Progenitor cell of endocrine pancreas (in vitro differentiated cells): ENCODE measurements at regions not wholly inside any gene's neighbourhood (a gene's known extent, or its start where the extent isn't known, plus 50 kb on each side); places are given as distances from the start of the nearest gene placed in this dataset.

Source experiments
- DNase-seq: peaks from one replicate; pipeline ENCODE4 v3.0.0; 2021; ENCODE audit warnings: low spot score; ENCODE audit not compliant: unreplicated experiment
- H3K27ac Mint-ChIP-seq: 2 replicates; pipeline ENCODE4 v1.8.0; 2021; ENCODE audit warnings: mild to moderate bottlenecking, moderate library complexity, mixed read lengths
- H3K27me3 Mint-ChIP-seq: 2 replicates; pipeline ENCODE4 v1.8.0; 2021; ENCODE audit warnings: mixed read lengths
- H3K36me3 Mint-ChIP-seq: 2 replicates; pipeline ENCODE4 v1.8.0; 2022; ENCODE audit warnings: mixed read lengths; ENCODE audit not compliant: insufficient read depth
- H3K4me1 Mint-ChIP-seq: 2 replicates; pipeline ENCODE4 v1.8.0; 2021; ENCODE audit warnings: low read depth, mixed read lengths
- H3K4me3 Mint-ChIP-seq: 2 replicates; pipeline ENCODE4 v1.8.0; 2021; ENCODE audit warnings: low read depth, mild to moderate bottlenecking, moderate library complexity, mixed read lengths
- H3K9me3 Mint-ChIP-seq: 2 replicates; pipeline ENCODE4 v1.8.0; 2021; ENCODE audit warnings: low read depth, mixed read lengths
- CTCF ChIP-seq: fragments of 200-600 bp; sonication (generic); IDR thresholded peaks from one replicate; pipeline ENCODE4 v1.5.0; 2021; ENCODE audit warnings: antibody characterized with exemption, mild to moderate bottlenecking; ENCODE audit not compliant: unreplicated experiment

DNA sequence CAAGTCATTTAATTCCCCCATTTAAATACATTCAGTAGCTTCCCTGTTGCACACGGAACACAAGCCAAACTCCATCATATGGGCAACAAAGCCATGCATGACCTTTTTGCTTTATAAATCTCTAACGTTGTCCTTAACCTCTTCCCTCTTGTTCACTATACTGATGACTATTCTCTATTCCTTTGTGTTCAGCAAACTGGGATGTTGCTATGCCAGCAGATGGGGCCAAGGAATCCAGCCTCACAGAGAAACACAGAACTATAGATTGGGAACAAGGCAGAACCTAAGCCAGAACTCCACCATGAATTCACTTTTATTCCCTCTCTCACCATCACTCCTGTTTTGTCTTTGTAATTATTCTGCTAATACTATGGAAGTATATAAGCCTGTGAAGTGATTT is 398.4 kb downstream of the TUSC7 start:
- no peaks in the 10 kb centered on the region for H3K36me3 Mint-ChIP-seq
- no peak overlapping the region for H3K4me3 Mint-ChIP-seq
- no peak overlapping the region for H3K27ac Mint-ChIP-seq
- H3K4me1 Mint-ChIP-seq: peaks cover 1% of the 10 kb centered on the region
- peaks cover 4% of the 10 kb centered on the region for H3K9me3 Mint-ChIP-seq
- no peak for DNase-seq
- H3K27me3 Mint-ChIP-seq: no peaks in the 10 kb centered on the region
- no peak for TF ChIP-seq CTCF

GRCh38 chr3:117109178-117109577 is 399.6 kb downstream of the TUSC7 start:
- Mint-ChIP-seq H3K36me3 (no peaks in the 10 kb centered on the region), H3K4me1 (peaks cover 1% of the 10 kb centered on the region), H3K27me3 (no peaks in the 10 kb centered on the region), H3K9me3 (no peaks in the 10 kb centered on the region), H3K4me3 (no peak overlapping the region), H3K27ac (no peak overlapping the region)
- no peak for TF ChIP-seq CTCF
- DNase-seq: no peak

DNA sequence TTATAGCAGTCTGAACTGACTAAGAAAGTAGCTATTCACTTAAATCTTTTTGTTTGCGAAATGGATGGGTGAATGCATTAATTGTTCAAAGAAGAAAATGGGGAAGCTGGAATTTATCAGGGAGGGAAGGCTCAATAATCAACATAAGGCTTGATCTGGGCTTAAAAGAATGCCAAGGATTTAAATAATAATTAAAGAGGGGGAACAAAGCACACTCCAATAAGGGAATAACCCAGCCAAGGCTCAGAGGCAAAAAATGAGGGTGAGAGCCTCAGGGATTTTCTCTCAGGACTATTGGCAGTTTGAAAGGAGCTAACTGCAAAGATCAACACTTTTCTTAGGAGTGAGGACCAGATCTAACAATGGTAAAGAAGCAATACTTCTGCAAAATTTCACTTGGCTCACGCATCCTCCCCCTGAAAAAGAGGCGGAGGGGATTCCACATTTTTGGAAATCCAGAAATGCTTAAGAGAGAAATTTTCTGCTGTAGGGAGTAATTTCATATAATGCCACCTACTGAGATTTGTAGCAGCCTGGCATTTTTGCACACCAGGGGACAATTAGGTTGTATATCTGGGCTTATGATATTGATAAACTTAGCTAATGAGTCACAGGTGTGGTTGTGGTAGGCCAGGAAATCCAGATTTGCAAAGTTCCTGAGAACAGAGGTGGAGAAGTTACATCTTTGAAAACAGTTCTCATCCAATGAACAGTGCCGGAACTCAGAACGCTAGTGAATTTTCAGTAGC is 405.1 kb downstream of the TUSC7 start:
- Mint-ChIP-seq H3K27ac (no peak overlapping the region), H3K9me3 (no peaks in the 10 kb centered on the region), H3K4me3 (no peak overlapping the region), H3K27me3 (no peaks in the 10 kb centered on the region), H3K36me3 (no peaks in the 10 kb centered on the region), H3K4me1 (peaks cover 5% of the 10 kb centered on the region)
- TF ChIP-seq CTCF: no peak
- DNase-seq: no peak

GRCh38 chr3:117117188-117117936 is 407.8 kb downstream of the TUSC7 start:
- Mint-ChIP-seq H3K9me3 (no peaks in the 10 kb centered on the region), H3K4me1 (peaks cover 5% of the 10 kb centered on the region), H3K4me3 (no peak overlapping the region), H3K27ac (no peak overlapping the region), H3K36me3 (no peaks in the 10 kb centered on the region), H3K27me3 (no peaks in the 10 kb centered on the region)
- TF ChIP-seq CTCF: no peak
- no peak for DNase-seq

DNA sequence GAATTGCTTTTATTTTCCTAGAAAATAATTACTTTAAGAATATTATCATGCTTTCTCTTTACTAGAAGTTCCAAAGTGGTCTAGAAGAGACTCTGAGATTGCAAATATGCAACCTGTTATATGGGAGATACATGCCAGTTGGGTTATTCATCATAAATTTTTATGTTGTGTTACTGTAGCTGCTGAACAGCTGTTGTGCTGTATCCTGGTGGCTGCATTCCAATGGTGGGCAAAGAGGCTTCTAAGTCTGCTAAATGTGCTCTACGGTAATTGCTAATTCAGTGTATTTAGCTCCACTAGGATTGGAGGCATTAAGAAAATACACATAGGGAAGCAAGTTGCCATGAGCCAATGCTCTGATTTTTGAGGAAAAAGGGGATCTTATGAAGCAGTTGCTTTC is 409.0 kb downstream of the TUSC7 start:
- no peak for DNase-seq
- no peak for TF ChIP-seq CTCF
- no peaks in the 10 kb centered on the region for H3K36me3 Mint-ChIP-seq
- no peaks in the 10 kb centered on the region for H3K9me3 Mint-ChIP-seq
- H3K4me1 Mint-ChIP-seq: peaks cover 5% of the 10 kb centered on the region
- H3K27me3 Mint-ChIP-seq: no peaks in the 10 kb centered on the region
- H3K27ac Mint-ChIP-seq: no peak overlapping the region
- no peak overlapping the region for H3K4me3 Mint-ChIP-seq
